ENCODE measurements at regions not wholly inside any gene's neighbourhood (a gene's known extent, or its start where the extent isn't known, plus 50 kb on each side); places are given as distances from the start of the nearest gene placed in this dataset.
A peak's percentile ranks its signal among the peaks of the same experiment; 100 is the strongest.

- ATAC-seq (ENCODE audit: low read depth) (no peak), DNase-seq (no peak)
- H3K4me1 ChIP-seq (ENCODE audit: control insufficient read depth, insufficient read depth, low read length): no peaks in the 10 kb centered on the region
- WGBS, 2 experiments (ENCODE audit: extremely low coverage in 2 of 2, insufficient read length in 1 of 2): 82% methylated on average over 3 of the region's 8 CpGs; no CpG with 5 or more reads in 1 of the 2 experiments
- dilution Hi-C loops (cut with HindIII; ENCODE audit: low sequenced_read_pairs, unreplicated experiment) (no loop called here), intact Hi-C loops (cut with micrococcal nuclease) (no loop called here), in situ Hi-C loops (cut with MboI; ENCODE audit: low sequenced_read_pairs) (no loop called here)
- no peak overlapping the region for H3K9ac ChIP-seq (ENCODE audit: low read depth, low read length)
- no peaks in the 10 kb centered on the region for H3K9me1 ChIP-seq (ENCODE audit: insufficient read depth, low read length)
- H3K9me3 ChIP-seq (ENCODE audit: control insufficient read depth, insufficient read depth, low read length): peaks cover 77% of the 10 kb centered on the region
- H2AFZ ChIP-seq (replicated peaks; ENCODE audit: low read length, poor library complexity): no peak overlapping the region
- no peak overlapping the region for H3K4me2 ChIP-seq (ENCODE audit: low read depth, low read length)
- no peak overlapping the region for H2BK120ac ChIP-seq (ENCODE audit: low read depth, low read length)
- H3K18ac ChIP-seq (ENCODE audit: low read depth, low read length): no peak overlapping the region
- no peaks in the 10 kb centered on the region for H3K36me3 ChIP-seq (ENCODE audit: control insufficient read depth, insufficient read depth, low read length)
- ChIA-PET POLR2A (ENCODE audit: unreplicated experiment) (no interaction called here), CTCF (no interaction called here)
- H2BK15ac ChIP-seq (ENCODE audit: low read depth, low read length): no peak overlapping the region
- no peak overlapping the region for H2BK20ac ChIP-seq (ENCODE audit: low read depth, low read length)
- H4K5ac ChIP-seq (ENCODE audit: low read depth, low read length): no peak overlapping the region
- TF ChIP-seq RFX5 (IDR thresholded peaks at IDR 0.05; ENCODE audit: low read depth, low read length) (no peak), MAFK (IDR thresholded peaks at IDR 0.05; ENCODE audit: low read depth, low read length) (no peak), CTCF (conservative IDR thresholded peaks at IDR 0.05; ENCODE audit: low read depth, low read length) (no peak), NFE2L2 (IDR thresholded peaks at IDR 0.05; ENCODE audit: low read depth, low read length) (no peak), MAZ (IDR thresholded peaks at IDR 0.05; ENCODE audit: borderline replicate concordance, low read depth, low read length) (no peak), SMC3 (IDR thresholded peaks at IDR 0.05; ENCODE audit: low read depth, low read length) (no peak), RCOR1 (IDR thresholded peaks at IDR 0.05; ENCODE audit: insufficient replicate concordance, low read length) (no peak), POLR2A (IDR thresholded peaks at IDR 0.05; ENCODE audit: low read depth, low read length) (no peak), FOS (IDR thresholded peaks at IDR 0.05; ENCODE audit: low read depth, low read length) (no peak)
- H3K27me3 ChIP-seq (ENCODE audit: control insufficient read depth, insufficient read depth, low read length): no peaks in the 10 kb centered on the region
- no peak overlapping the region for H4K8ac ChIP-seq (ENCODE audit: low read depth in 2 of 2, low read length in 2 of 2)
- H4K20me1 ChIP-seq (ENCODE audit: insufficient read depth, low read length): no peaks in the 10 kb centered on the region
- no peak overlapping the region for H3K14ac ChIP-seq (replicated peaks; ENCODE audit: low read depth, low read length)
- no TSS peak for BruUV-seq (replicated peaks)
- H3K27ac ChIP-seq (ENCODE audit: insufficient read depth, low read length): no peak overlapping the region
- H3K23ac ChIP-seq (ENCODE audit: low read depth, low read length): no peak overlapping the region
- H3K56ac ChIP-seq (ENCODE audit: extremely low read depth, insufficient read depth, low read length): no peak overlapping the region
- no peak overlapping the region for H3K4ac ChIP-seq (ENCODE audit: low read depth, low read length)
- no peak overlapping the region for H4K91ac ChIP-seq (ENCODE audit: insufficient read depth, low read depth, low read length)
- no peaks in the 10 kb centered on the region for H3K79me1 ChIP-seq (ENCODE audit: low read depth in 1 of 2, low read length in 2 of 2)
- H2AK9ac ChIP-seq (replicated peaks; ENCODE audit: low read depth, low read length, poor library complexity): peak overlapping the region; percentile 68
- no peak overlapping the region for H2AK5ac ChIP-seq (ENCODE audit: low read depth, low read length)
- no peak overlapping the region for H2BK5ac ChIP-seq (ENCODE audit: low read depth, low read length, poor library complexity, severe bottlenecking)
- no peak overlapping the region for H3K4me3 ChIP-seq (ENCODE audit: insufficient read depth, low read depth, low read length)
These were observed 1117.7 kb downstream of the BRD1 start for GRCh38 chr22:48709976-48710375.

All from IMR-90 (cell line).